Endodermal cell (in vitro differentiated cells): ENCODE measurements at regions not wholly inside any gene's neighbourhood (a gene's known extent, or its start where the extent isn't known, plus 50 kb on each side); places are given as distances from the start of the nearest gene placed in this dataset.

Source experiments
- DNase-seq: peaks from one replicate; pipeline ENCODE4 v3.0.0-alpha.2; 2017
- H3K27ac ChIP-seq: 2 replicates; pipeline ENCODE4 v1.5.1; 2013; ENCODE audit warnings: mild to moderate bottlenecking, low read depth, low read length, moderate library complexity
- H3K27me3 ChIP-seq: 2 replicates; pipeline ENCODE4 v1.6.1; 2013; ENCODE audit warnings: mild to moderate bottlenecking, low read length, moderate library complexity; ENCODE audit not compliant: insufficient read depth, control insufficient read depth, poor library complexity, severe bottlenecking
- H3K36me3 ChIP-seq: 2 replicates; pipeline ENCODE4 v1.7.0; 2013; ENCODE audit warnings: mild to moderate bottlenecking, low read length, moderate library complexity; ENCODE audit not compliant: control insufficient read depth, insufficient read depth
- H3K4me1 ChIP-seq: one replicate; pipeline ENCODE4 v1.7.0; 2013; ENCODE audit warnings: low read length; ENCODE audit not compliant: control insufficient read depth, insufficient read depth
- H3K4me3 ChIP-seq: 2 replicates; pipeline ENCODE4 v1.5.1; 2013; ENCODE audit warnings: mild to moderate bottlenecking, low read length, moderate library complexity
- H3K9ac ChIP-seq: 2 replicates; pipeline ENCODE4 v1.6.1; 2013; ENCODE audit warnings: mild to moderate bottlenecking, low read length, moderate library complexity; ENCODE audit not compliant: poor library complexity, severe bottlenecking; ENCODE audit errors: extremely low read depth
- H3K9me3 ChIP-seq: 2 replicates; pipeline ENCODE4 v1.6.1; 2013; ENCODE audit warnings: mild to moderate bottlenecking, low read length, moderate library complexity; ENCODE audit not compliant: control insufficient read depth
- H3K27ac Mint-ChIP-seq: 2 replicates; pipeline ENCODE4 v1.8.0; 2020; ENCODE audit warnings: mixed read lengths
- H3K27me3 Mint-ChIP-seq: 2 replicates; pipeline ENCODE4 v1.8.0; 2021; ENCODE audit warnings: mild to moderate bottlenecking, mixed read lengths; ENCODE audit not compliant: insufficient read depth
- H3K36me3 Mint-ChIP-seq: 2 replicates; pipeline ENCODE4 v1.8.0; 2020; ENCODE audit warnings: low read depth, mixed read lengths
- H3K4me1 Mint-ChIP-seq: 2 replicates; pipeline ENCODE4 v1.8.0; 2020; ENCODE audit warnings: mixed read lengths
- H3K4me3 Mint-ChIP-seq: 2 replicates; pipeline ENCODE4 v1.8.0; 2020; ENCODE audit warnings: mild to moderate bottlenecking, moderate library complexity, mixed read lengths
- H3K9me3 Mint-ChIP-seq: 2 replicates; pipeline ENCODE4 v1.8.0; 2020; ENCODE audit warnings: mild to moderate bottlenecking, mixed read lengths
- WGBS, 2 experiments: methylation state at CpG; one replicate each; pipeline versions ENCODE4 v1.1.5 to v1.1.7; 2013; ENCODE audit warnings: missing lambda C conversion rate in 2 of 2, mixed read lengths in 1 of 2; ENCODE audit not compliant: insufficient coverage in 1 of 2, insufficient read length in 1 of 2; 5-methylcytosine and 5-hydroxymethylcytosine counted together
- TF ChIP-seq, protein P1 (sequence below): fragments of 200-600 bp; sonication (generic); conservative IDR thresholded peaks from 2 replicates; pipeline ENCODE4 v1.5.0; 2021; ENCODE audit warnings: antibody characterized with exemption, mild to moderate bottlenecking

GRCh38 chr2:176453784-176454183, 184.5 kb downstream of the MTX2 start:
- H3K27me3 Mint-ChIP-seq = peaks cover 16% of the 10 kb centered on the region
- Histone ChIP-seq H3K27me3 (no peaks in the 10 kb centered on the region), H3K4me1 (no peaks in the 10 kb centered on the region), H3K9me3 (no peaks in the 10 kb centered on the region), H3K9ac (no peak overlapping the region), H3K27ac (no peak overlapping the region), H3K36me3 (no peaks in the 10 kb centered on the region), H3K4me3 (no peak overlapping the region)
- no peaks in the 10 kb centered on the region for H3K9me3 Mint-ChIP-seq
- DNase-seq = no peak
- TF ChIP-seq, protein P1, sequence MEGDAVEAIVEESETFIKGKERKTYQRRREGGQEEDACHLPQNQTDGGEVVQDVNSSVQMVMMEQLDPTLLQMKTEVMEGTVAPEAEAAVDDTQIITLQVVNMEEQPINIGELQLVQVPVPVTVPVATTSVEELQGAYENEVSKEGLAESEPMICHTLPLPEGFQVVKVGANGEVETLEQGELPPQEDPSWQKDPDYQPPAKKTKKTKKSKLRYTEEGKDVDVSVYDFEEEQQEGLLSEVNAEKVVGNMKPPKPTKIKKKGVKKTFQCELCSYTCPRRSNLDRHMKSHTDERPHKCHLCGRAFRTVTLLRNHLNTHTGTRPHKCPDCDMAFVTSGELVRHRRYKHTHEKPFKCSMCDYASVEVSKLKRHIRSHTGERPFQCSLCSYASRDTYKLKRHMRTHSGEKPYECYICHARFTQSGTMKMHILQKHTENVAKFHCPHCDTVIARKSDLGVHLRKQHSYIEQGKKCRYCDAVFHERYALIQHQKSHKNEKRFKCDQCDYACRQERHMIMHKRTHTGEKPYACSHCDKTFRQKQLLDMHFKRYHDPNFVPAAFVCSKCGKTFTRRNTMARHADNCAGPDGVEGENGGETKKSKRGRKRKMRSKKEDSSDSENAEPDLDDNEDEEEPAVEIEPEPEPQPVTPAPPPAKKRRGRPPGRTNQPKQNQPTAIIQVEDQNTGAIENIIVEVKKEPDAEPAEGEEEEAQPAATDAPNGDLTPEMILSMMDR = no peak
- no peak overlapping the region for H3K27ac Mint-ChIP-seq
- no peak overlapping the region for H3K4me3 Mint-ChIP-seq
- H3K36me3 Mint-ChIP-seq = no peaks in the 10 kb centered on the region
- 83 to 87% methylated on average over 1 to 2 of the region's 2 CpGs for WGBS, 2 experiments
- H3K4me1 Mint-ChIP-seq = peaks cover 18% of the 10 kb centered on the region

- no peak overlapping the region for H3K9ac ChIP-seq
- H3K4me3 Mint-ChIP-seq = no peak overlapping the region
- no peak overlapping the region for H3K27ac ChIP-seq
- no peak overlapping the region for H3K4me3 ChIP-seq
- H3K27me3 Mint-ChIP-seq = peaks cover 27% of the 10 kb centered on the region
- H3K27me3 ChIP-seq = peaks cover 4% of the 10 kb centered on the region
- H3K9me3 ChIP-seq = no peaks in the 10 kb centered on the region
- no peak overlapping the region for H3K27ac Mint-ChIP-seq
- peaks cover 6% of the 10 kb centered on the region for H3K4me1 Mint-ChIP-seq
- H3K9me3 Mint-ChIP-seq = no peaks in the 10 kb centered on the region
- no peaks in the 10 kb centered on the region for H3K36me3 ChIP-seq
- no peaks in the 10 kb centered on the region for H3K4me1 ChIP-seq
- DNase-seq = peak; percentile 95
- no peaks in the 10 kb centered on the region for H3K36me3 Mint-ChIP-seq
- TF ChIP-seq, protein P1 = peak; percentile 94
- 20 to 27% methylated on average over 7 to 11 of the region's 11 CpGs for WGBS, 2 experiments
Measured at GRCh38 chr2:176454893-176455815, 185.9 kb downstream of the MTX2 start.

- Histone ChIP-seq H3K27me3 (peaks cover 11% of the 10 kb centered on the region), H3K9me3 (no peaks in the 10 kb centered on the region), H3K4me3 (no peak overlapping the region), H3K27ac (peak overlapping the region; percentile 8), H3K9ac (no peak overlapping the region), H3K4me1 (no peaks in the 10 kb centered on the region), H3K36me3 (no peaks in the 10 kb centered on the region)
- TF ChIP-seq, protein P1 = no peak
- no peaks in the 10 kb centered on the region for H3K9me3 Mint-ChIP-seq
- peak; percentile 64 for DNase-seq
- WGBS, 2 experiments = 66 to 93% methylated on average over 2 to 3 of the region's 3 CpGs
- no peak overlapping the region for H3K4me3 Mint-ChIP-seq
- H3K27me3 Mint-ChIP-seq = peaks cover 26% of the 10 kb centered on the region
- H3K36me3 Mint-ChIP-seq = no peaks in the 10 kb centered on the region
- H3K4me1 Mint-ChIP-seq = peaks cover under 1% of the 10 kb centered on the region
- H3K27ac Mint-ChIP-seq = no peak overlapping the region
Measured at GRCh38 chr2:176455816-176456291, 186.6 kb downstream of the MTX2 start.
